SU-DHL-6 (cell line): ENCODE measurements at regions not wholly inside any gene's neighbourhood (a gene's known extent, or its start where the extent isn't known, plus 50 kb on each side); places are given as distances from the start of the nearest gene placed in this dataset.

Source experiments
- CTCF ChIP-seq: fragments of 200-600 bp; sonication (generic); IDR thresholded peaks from one replicate; pipeline ENCODE4 v1.5.1; 2017; ENCODE audit warnings: antibody characterized with exemption, mild to moderate bottlenecking, low read length, moderate library complexity; ENCODE audit not compliant: insufficient read depth, poor library complexity, severe bottlenecking
- EZH2phosphoT487 ChIP-seq: fragments of 200-600 bp; sonication (generic), shearing (Covaris generic); conservative IDR thresholded peaks from 2 replicates; pipeline ENCODE4 v1.6.1; 2018; ENCODE audit warnings: mild to moderate bottlenecking, antibody characterized with exemption, low read length, moderate library complexity, mixed read lengths

DNA sequence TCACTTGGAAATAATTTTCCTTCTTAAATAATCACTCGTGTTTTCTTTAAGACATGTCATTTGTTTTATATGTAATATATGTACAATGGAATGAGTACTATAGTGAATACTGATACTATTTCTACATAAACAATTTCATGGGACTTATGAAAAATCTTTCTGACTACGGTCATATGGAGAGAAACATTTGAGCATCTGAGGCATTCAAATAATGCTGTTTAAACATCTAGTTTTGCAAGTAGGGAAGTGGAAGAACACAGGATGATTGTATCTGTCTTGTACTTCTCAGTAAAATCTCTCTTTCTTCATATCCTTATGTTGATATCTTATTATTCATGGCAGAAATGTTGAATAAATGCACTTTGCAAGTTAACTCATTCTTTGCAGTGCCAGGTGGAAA, 599.5 kb upstream of the KCNMB2 start:
- TF ChIP-seq CTCF (no peak), EZH2phosphoT487 (no peak)
